Endothelial cell of umbilical vein (primary cell): ENCODE measurements at regions not wholly inside any gene's neighbourhood (a gene's known extent, or its start where the extent isn't known, plus 50 kb on each side); places are given as distances from the start of the nearest gene placed in this dataset.

Experiments
- MAX ChIP-seq: IDR thresholded peaks from 2 replicates; pipeline ENCODE4 v1.6.1; 2011; ENCODE audit not compliant: insufficient read depth, insufficient read length
- POLR2AphosphoS5 ChIP-seq: IDR thresholded peaks from 2 replicates; pipeline ENCODE4 v1.6.1; 2012; ENCODE audit warnings: low read depth, mild to moderate bottlenecking, control low read depth, low read length, moderate library complexity; ENCODE audit not compliant: insufficient read depth
- TF ChIP-seq, protein P1 (sequence below), 2 donors: IDR thresholded peaks; 1 replicate in 1 of 2; 2 replicates in 1 of 2; pipeline ENCODE4 v1.5.1; 2011; ENCODE audit warnings: low read length in 2 of 2, mild to moderate bottlenecking in 2 of 2, moderate library complexity in 2 of 2, control low read depth in 1 of 2, inconsistent platforms in 1 of 2, low read depth in 1 of 2; ENCODE audit not compliant: insufficient read depth in 1 of 2; ENCODE audit errors: extremely low read depth in 1 of 2

DNA sequence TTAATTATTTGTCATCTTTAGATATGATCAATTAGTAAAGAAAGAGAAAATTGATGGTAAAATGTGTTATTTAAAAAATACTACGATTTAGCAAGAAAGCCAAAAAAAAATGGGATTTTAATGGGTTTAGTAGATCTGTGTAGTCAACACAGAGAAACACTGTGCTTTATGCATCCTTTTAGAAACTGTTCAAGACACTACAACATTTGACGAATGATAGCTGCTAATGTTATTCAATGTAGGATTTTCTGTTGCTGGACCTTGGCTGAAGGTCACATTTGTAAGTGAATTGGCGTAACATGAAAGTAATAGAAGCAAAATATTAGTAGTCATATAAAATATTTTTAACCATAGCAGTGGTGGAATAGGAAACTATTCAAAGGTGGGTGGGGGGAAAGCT lies 1293.9 kb downstream of the NCAM2 start:
- TF ChIP-seq, protein P1, sequence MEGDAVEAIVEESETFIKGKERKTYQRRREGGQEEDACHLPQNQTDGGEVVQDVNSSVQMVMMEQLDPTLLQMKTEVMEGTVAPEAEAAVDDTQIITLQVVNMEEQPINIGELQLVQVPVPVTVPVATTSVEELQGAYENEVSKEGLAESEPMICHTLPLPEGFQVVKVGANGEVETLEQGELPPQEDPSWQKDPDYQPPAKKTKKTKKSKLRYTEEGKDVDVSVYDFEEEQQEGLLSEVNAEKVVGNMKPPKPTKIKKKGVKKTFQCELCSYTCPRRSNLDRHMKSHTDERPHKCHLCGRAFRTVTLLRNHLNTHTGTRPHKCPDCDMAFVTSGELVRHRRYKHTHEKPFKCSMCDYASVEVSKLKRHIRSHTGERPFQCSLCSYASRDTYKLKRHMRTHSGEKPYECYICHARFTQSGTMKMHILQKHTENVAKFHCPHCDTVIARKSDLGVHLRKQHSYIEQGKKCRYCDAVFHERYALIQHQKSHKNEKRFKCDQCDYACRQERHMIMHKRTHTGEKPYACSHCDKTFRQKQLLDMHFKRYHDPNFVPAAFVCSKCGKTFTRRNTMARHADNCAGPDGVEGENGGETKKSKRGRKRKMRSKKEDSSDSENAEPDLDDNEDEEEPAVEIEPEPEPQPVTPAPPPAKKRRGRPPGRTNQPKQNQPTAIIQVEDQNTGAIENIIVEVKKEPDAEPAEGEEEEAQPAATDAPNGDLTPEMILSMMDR (IDR thresholded peaks at IDR 0.05; ENCODE audit: extremely low read depth in 1 of 2, insufficient read depth in 1 of 2, low read depth in 1 of 2, low read length in 2 of 2), result no peak
- TF ChIP-seq MAX (no peak), POLR2AphosphoS5 (no peak)
